SU-DHL-6 (cell line): ENCODE measurements at regions not wholly inside any gene's neighbourhood (a gene's known extent, or its start where the extent isn't known, plus 50 kb on each side); places are given as distances from the start of the nearest gene placed in this dataset.

Experiments used
- H2AFZ ChIP-seq: fragments of 200-600 bp; sonication (generic); 2 replicates; pipeline ENCODE4 v1.6.1; 2014; ENCODE audit warnings: low read depth, mild to moderate bottlenecking, moderate library complexity, mixed read lengths, antibody characterized with exemption, low read length; ENCODE audit not compliant: severe bottlenecking
- H3F3A ChIP-seq: fragments of 200-600 bp; shearing (Covaris generic); 2 replicates; pipeline ENCODE4 v1.6.0; 2016; ENCODE audit warnings: antibody characterized with exemption, mild to moderate bottlenecking; ENCODE audit not compliant: insufficient read depth
- H3K27ac ChIP-seq: fragments of 200-600 bp; sonication (generic); 2 replicates; pipeline ENCODE4 v1.5.1; 2016; ENCODE audit warnings: low read depth, mild to moderate bottlenecking, low read length, moderate library complexity, mixed read lengths
- H3K27me3 ChIP-seq: fragments of 200-600 bp; sonication (generic), shearing (Covaris generic); 2 replicates; pipeline ENCODE4 v1.6.0; 2014; ENCODE audit warnings: mild to moderate bottlenecking, low read length
- H3K36me3 ChIP-seq: fragments of 200-600 bp; sonication (generic); 2 replicates; pipeline ENCODE4 v1.6.1; 2014; ENCODE audit warnings: mild to moderate bottlenecking, low read length, mixed read lengths
- H3K4me2 ChIP-seq: fragments of 300-600, 200-600 bp; shearing (Covaris generic), sonication (generic); 2 replicates; pipeline ENCODE4 v1.6.0; 2014; ENCODE audit warnings: low read length, low read depth, mild to moderate bottlenecking; ENCODE audit not compliant: poor library complexity, severe bottlenecking
- H3K4me3 ChIP-seq: fragments of 200-600 bp; sonication (generic); 2 replicates; pipeline ENCODE4 v1.5.1; 2014; ENCODE audit warnings: antibody characterized with exemption, low read length, mild to moderate bottlenecking, mixed read lengths; ENCODE audit not compliant: insufficient read depth, poor library complexity, severe bottlenecking
- H3K79me2 ChIP-seq: fragments of 200-600 bp; sonication (generic); 2 replicates; pipeline ENCODE4 v1.6.1; 2014; ENCODE audit warnings: mild to moderate bottlenecking, low read length, moderate library complexity; ENCODE audit not compliant: insufficient read depth
- H3K9ac ChIP-seq: fragments of 200-600 bp; sonication (generic); 2 replicates; pipeline ENCODE4 v1.7.0; 2014; ENCODE audit warnings: mild to moderate bottlenecking, low read length
- H3K9me2 ChIP-seq: fragments of 200-600 bp; sonication (generic); replicated peaks from 2 replicates; pipeline ENCODE4 v1.6.1; 2014; ENCODE audit warnings: low read length; ENCODE audit not compliant: insufficient read depth
- H3K9me3 ChIP-seq: fragments of 200-600 bp; sonication (generic); 2 replicates; pipeline ENCODE4 v1.6.1; 2014; ENCODE audit warnings: low read length, mixed read lengths; ENCODE audit not compliant: insufficient read depth
- H4K20me1 ChIP-seq: fragments of 200-600 bp; sonication (generic); 2 replicates; pipeline ENCODE4 v1.6.1; 2014; ENCODE audit warnings: low read depth, mild to moderate bottlenecking, antibody characterized with exemption, low read length, moderate library complexity, mixed read lengths
- CTCF ChIP-seq: fragments of 200-600 bp; sonication (generic); IDR thresholded peaks from one replicate; pipeline ENCODE4 v1.5.1; 2017; ENCODE audit warnings: antibody characterized with exemption, mild to moderate bottlenecking, low read length, moderate library complexity; ENCODE audit not compliant: insufficient read depth, poor library complexity, severe bottlenecking
- EZH2phosphoT487 ChIP-seq: fragments of 200-600 bp; sonication (generic), shearing (Covaris generic); conservative IDR thresholded peaks from 2 replicates; pipeline ENCODE4 v1.6.1; 2018; ENCODE audit warnings: mild to moderate bottlenecking, antibody characterized with exemption, low read length, moderate library complexity, mixed read lengths

- Histone ChIP-seq H3K4me3 (no peak overlapping the region), H3K4me2 (no peak overlapping the region), H3K9me2 (no peaks in the 10 kb centered on the region), H3K9ac (no peak overlapping the region), H3F3A (no peaks in the 10 kb centered on the region), H3K36me3 (no peaks in the 10 kb centered on the region), H3K79me2 (no peaks in the 10 kb centered on the region), H3K27ac (no peak overlapping the region), H3K9me3 (peaks cover 7% of the 10 kb centered on the region), H3K27me3 (no peaks in the 10 kb centered on the region), H2AFZ (no peak overlapping the region), H4K20me1 (no peaks in the 10 kb centered on the region)
- TF ChIP-seq CTCF (no peak), EZH2phosphoT487 (no peak)
Measured at GRCh38 chr10:117450940-117451339, 75.7 kb upstream of the PDZD8 start.

GRCh38 chr10:117449636-117450035, 74.4 kb upstream of the PDZD8 start:
- Histone ChIP-seq H2AFZ (no peak overlapping the region), H3F3A (no peaks in the 10 kb centered on the region), H3K4me3 (no peak overlapping the region), H3K36me3 (no peaks in the 10 kb centered on the region), H3K79me2 (no peaks in the 10 kb centered on the region), H3K9me2 (no peaks in the 10 kb centered on the region), H3K4me2 (no peak overlapping the region), H3K27me3 (no peaks in the 10 kb centered on the region), H4K20me1 (no peaks in the 10 kb centered on the region), H3K27ac (no peak overlapping the region), H3K9me3 (peaks cover 7% of the 10 kb centered on the region), H3K9ac (no peak overlapping the region)
- TF ChIP-seq CTCF (no peak), EZH2phosphoT487 (no peak)

- H3K27me3 ChIP-seq: no peaks in the 10 kb centered on the region
- no peak overlapping the region for H3K9ac ChIP-seq
- no peak overlapping the region for H3K4me3 ChIP-seq
- no peak overlapping the region for H3K27ac ChIP-seq
- H2AFZ ChIP-seq: no peak overlapping the region
- peaks cover 7% of the 10 kb centered on the region for H3K9me3 ChIP-seq
- H3F3A ChIP-seq: no peaks in the 10 kb centered on the region
- H3K4me2 ChIP-seq: no peak overlapping the region
- no peaks in the 10 kb centered on the region for H3K79me2 ChIP-seq
- TF ChIP-seq CTCF (no peak), EZH2phosphoT487 (no peak)
- no peaks in the 10 kb centered on the region for H4K20me1 ChIP-seq
- no peaks in the 10 kb centered on the region for H3K36me3 ChIP-seq
- no peaks in the 10 kb centered on the region for H3K9me2 ChIP-seq
Measured at GRCh38 chr10:117448802-117449201, 73.6 kb upstream of the PDZD8 start.

- no peak overlapping the region for H3K9ac ChIP-seq
- TF ChIP-seq CTCF: no peak
- TF ChIP-seq EZH2phosphoT487: no peak
- peaks cover 7% of the 10 kb centered on the region; the same call in 1 of the 2 replicates for H3K9me3 ChIP-seq
- no peaks in the 10 kb centered on the region for H4K20me1 ChIP-seq
- no peaks in the 10 kb centered on the region for H3K9me2 ChIP-seq
- no peaks in the 10 kb centered on the region for H3K36me3 ChIP-seq
- no peak overlapping the region for H3K27ac ChIP-seq
- no peak overlapping the region for H3K4me3 ChIP-seq
- no peaks in the 10 kb centered on the region for H3K79me2 ChIP-seq
- no peak overlapping the region for H3K4me2 ChIP-seq
- H3F3A ChIP-seq: no peaks in the 10 kb centered on the region
- no peak overlapping the region for H2AFZ ChIP-seq
- no peaks in the 10 kb centered on the region for H3K27me3 ChIP-seq
Measured at GRCh38 chr10:117445992-117446391, 70.8 kb upstream of the PDZD8 start.
